Gastrocnemius medialis (tissue), 4 donors: ENCODE measurements at regions not wholly inside any gene's neighbourhood (a gene's known extent, or its start where the extent isn't known, plus 50 kb on each side); places are given as distances from the start of the nearest gene placed in this dataset.
"Not testable (repeated sequence)": the region's sequence is repeated elsewhere in the genome, so short reads cannot be mapped to it uniquely, and the experiment has no call there.

ENCODE experiments used
- ATAC-seq, 2 donors: fragments of 150-250 bp; one replicate each; pipeline ENCODE4 v1.9.1; 2016
- DNase-seq, 2 donors: peaks; one replicate each; pipeline ENCODE4 v3.0.0-alpha.2; 2019
- H3K27ac ChIP-seq, 4 donors: fragments of 200-600 bp; sonication (generic); 1 replicate in 1 of 4; 2 replicates in 3 of 4; pipeline ENCODE4 v1.5.1; 2016 to 2018; ENCODE audit warnings: mild to moderate bottlenecking in 2 of 4, moderate library complexity in 1 of 4
- H3K27me3 ChIP-seq, 3 donors: fragments of 200-600 bp; sonication (generic) in 2 of 3; 1 replicate in 1 of 3; 2 replicates in 2 of 3; pipeline versions ENCODE4 v1.5.1 to v1.6.0; 2016 to 2019; ENCODE audit warnings: mild to moderate bottlenecking in 1 of 3, moderate library complexity in 1 of 3
- H3K36me3 ChIP-seq, 2 donors: fragments of 200-600 bp; sonication (generic) in 1 of 2; one replicate each; pipeline ENCODE4 v1.5.1; 2017 to 2018
- H3K4me1 ChIP-seq, 2 donors: fragments of 200-600 bp; sonication (generic) in 1 of 2; one replicate each; pipeline ENCODE4 v1.5.1; 2016 to 2017; ENCODE audit warnings: mild to moderate bottlenecking in 2 of 2
- H3K4me3 ChIP-seq, 4 donors: fragments of 200-600 bp; sonication (generic) in 3 of 4; 1 replicate in 1 of 4; 2 replicates in 3 of 4; pipeline ENCODE4 v1.5.1; 2016 to 2019; ENCODE audit warnings: mild to moderate bottlenecking in 2 of 4
- H3K9me3 ChIP-seq, 3 donors: fragments of 200-600 bp; sonication (generic) in 2 of 3; 1 replicate in 1 of 3; 2 replicates in 2 of 3; pipeline ENCODE4 v1.5.1; 2016 to 2019
- CTCF ChIP-seq, 5 experiments: fragments of 450-650 bp in 3 of 5; fragments of 200-600 bp in 2 of 5; sonication (generic) in 2 of 5; IDR thresholded peaks in 4 of 5; conservative IDR thresholded peaks in 1 of 5; 1 replicate in 4 of 5; 2 replicates in 1 of 5; pipeline ENCODE4 v1.5.1; 2016 to 2019; ENCODE audit warnings: antibody characterized with exemption in 5 of 5, mild to moderate bottlenecking in 3 of 5, moderate library complexity in 3 of 5
- POLR2A ChIP-seq, 2 donors: fragments of 450-650 bp; IDR thresholded peaks; one replicate each; pipeline ENCODE4 v1.6.1; 2017; ENCODE audit warnings: antibody characterized with exemption in 2 of 2, mild to moderate bottlenecking in 2 of 2, moderate library complexity in 2 of 2
- in situ Hi-C, 4 donors: fragments of 200-750 bp; cut with MboI; loops; one replicate each; pipeline versions ENCODE4 v1.15.0 to v1.8.0; 2017; ENCODE audit warnings: low sequenced_read_pairs in 4 of 4
- intact Hi-C: fragments of 100-400 bp; cut with DNase I; formaldehyde crosslinking; loops from one replicate; pipeline ENCODE4 v1.15.1; 2023; ENCODE audit warnings: low total_unique reads

DNA sequence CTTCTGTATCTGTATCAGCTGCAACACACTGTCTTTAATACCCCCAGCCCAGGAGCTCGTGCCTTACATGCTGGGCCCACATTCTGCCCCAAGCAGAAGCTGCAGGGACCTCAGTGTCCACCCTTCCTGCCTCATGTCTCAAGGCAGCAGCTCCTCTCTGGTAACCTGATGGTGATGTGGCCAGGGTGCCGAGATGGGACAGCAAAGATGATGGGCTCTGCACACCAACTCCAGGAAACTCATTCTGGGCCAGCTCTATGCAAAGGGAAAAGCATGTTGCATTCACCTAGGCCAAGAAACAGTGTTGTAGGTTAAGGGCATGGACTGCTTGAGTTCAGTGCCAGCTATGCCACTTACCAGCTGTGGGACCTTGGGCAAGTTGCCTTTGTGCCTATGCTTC is 79.5 kb upstream of the PRR23C start:
- no peak overlapping the region for H3K4me3 ChIP-seq
- in situ Hi-C loops = loop anchor here in 1 of 4 donors (25.0 kb wide), 1 partner anchor 188 kb away; no protein-coding TSS in a partner anchor
- H3K27ac ChIP-seq = no peak overlapping the region

GRCh38 chr3:139127101-139127500 is 82.4 kb upstream of the PRR23C start:
- DNase-seq = no peak
- in situ Hi-C loops = no loop called here

More for the DNA sequence above, 79.5 kb upstream of the PRR23C start:
- H3K4me1 ChIP-seq = no peaks in the 10 kb centered on the region
- TF ChIP-seq POLR2A (IDR thresholded peaks at IDR 0.05) (no peak), CTCF (IDR thresholded peaks at IDR 0.05 in 4 of 5, conservative IDR thresholded peaks at IDR 0.05 in 1 of 5) (no peak)
- DNase-seq = no peak
- ATAC-seq = no peak
- H3K9me3 ChIP-seq = no peaks in the 10 kb centered on the region
- no peaks in the 10 kb centered on the region for H3K36me3 ChIP-seq
- no peaks in the 10 kb centered on the region for H3K27me3 ChIP-seq
- intact Hi-C loops = no loop called here

DNA sequence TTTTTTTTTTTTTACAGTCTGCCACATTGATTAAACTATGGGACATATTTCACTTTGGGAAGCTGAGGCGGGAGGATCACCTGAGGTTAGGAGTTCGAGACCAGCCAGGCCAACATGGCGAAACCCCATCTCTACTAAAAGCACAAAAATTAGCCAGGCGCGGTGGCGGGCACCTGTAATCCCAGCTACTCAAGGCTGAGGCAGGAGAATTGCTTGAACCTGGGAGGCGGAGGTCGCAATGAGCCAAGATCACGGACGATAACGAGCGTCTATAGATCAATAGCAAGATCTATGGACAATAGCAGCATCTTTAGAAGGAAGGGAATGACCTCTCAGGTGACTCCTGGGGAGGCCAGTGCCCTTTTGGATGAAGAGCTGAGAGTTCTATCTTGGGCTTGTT is 82.9 kb upstream of the PRR23C start:
- ATAC-seq, DNase-seq, H3K36me3 ChIP-seq, in situ Hi-C loops, H3K27ac ChIP-seq, H3K27me3 ChIP-seq, H3K9me3 ChIP-seq, H3K4me1 ChIP-seq, H3K4me3 ChIP-seq, intact Hi-C loops: not testable (repeated sequence)

More at GRCh38 chr3:139127101-139127500, 82.4 kb upstream of the PRR23C start:
- Histone ChIP-seq H3K4me1 (no peaks in the 10 kb centered on the region), H3K27ac (no peak overlapping the region), H3K36me3 (no peaks in the 10 kb centered on the region), H3K9me3 (no peaks in the 10 kb centered on the region), H3K27me3 (no peaks in the 10 kb centered on the region), H3K4me3 (no peak overlapping the region)
- intact Hi-C loops = no loop called here
- no peak for TF ChIP-seq POLR2A (IDR thresholded peaks at IDR 0.05)
- no peak for TF ChIP-seq CTCF (IDR thresholded peaks at IDR 0.05 in 4 of 5, conservative IDR thresholded peaks at IDR 0.05 in 1 of 5)
- no peak for ATAC-seq

GRCh38 chr3:139128803-139129202 is 84.1 kb upstream of the PRR23C start:
- TF ChIP-seq CTCF (IDR thresholded peaks at IDR 0.05 in 4 of 5, conservative IDR thresholded peaks at IDR 0.05 in 1 of 5) (no peak), POLR2A (IDR thresholded peaks at IDR 0.05) (no peak)
- Histone ChIP-seq H3K36me3 (no peaks in the 10 kb centered on the region), H3K27me3 (no peaks in the 10 kb centered on the region), H3K4me1 (no peaks in the 10 kb centered on the region), H3K4me3 (no peak overlapping the region), H3K9me3 (no peaks in the 10 kb centered on the region), H3K27ac (no peak overlapping the region)
- in situ Hi-C loops = no loop called here
- DNase-seq = no peak
- ATAC-seq = no peak
- intact Hi-C loops = no loop called here

- H3K9me3 ChIP-seq = no peaks in the 10 kb centered on the region
- H3K4me1 ChIP-seq = no peaks in the 10 kb centered on the region
- ATAC-seq (no peak), DNase-seq (no peak)
- TF ChIP-seq POLR2A (IDR thresholded peaks at IDR 0.05) = no peak
- no peak for TF ChIP-seq CTCF (IDR thresholded peaks at IDR 0.05 in 4 of 5, conservative IDR thresholded peaks at IDR 0.05 in 1 of 5)
- H3K4me3 ChIP-seq = no peak overlapping the region
- H3K27me3 ChIP-seq = no peaks in the 10 kb centered on the region
- in situ Hi-C loops = no loop called here
- intact Hi-C loops = no loop called here
- no peak overlapping the region for H3K27ac ChIP-seq
- no peaks in the 10 kb centered on the region for H3K36me3 ChIP-seq
Observed at GRCh38 chr3:139129892-139130291, 85.2 kb upstream of the PRR23C start.
